HG03039 (cell line): ENCODE measurements at regions not wholly inside any gene's neighbourhood (a gene's known extent, or its start where the extent isn't known, plus 50 kb on each side); places are given as distances from the start of the nearest gene placed in this dataset.

Source experiments
- ATAC-seq: cut with Tn5 transposase; IDR thresholded peaks from one replicate; pipeline ENCODE4 v1.9.1; 2021; ENCODE audit warnings: mild to moderate bottlenecking, moderate library complexity; ENCODE audit not compliant: unreplicated experiment

DNA sequence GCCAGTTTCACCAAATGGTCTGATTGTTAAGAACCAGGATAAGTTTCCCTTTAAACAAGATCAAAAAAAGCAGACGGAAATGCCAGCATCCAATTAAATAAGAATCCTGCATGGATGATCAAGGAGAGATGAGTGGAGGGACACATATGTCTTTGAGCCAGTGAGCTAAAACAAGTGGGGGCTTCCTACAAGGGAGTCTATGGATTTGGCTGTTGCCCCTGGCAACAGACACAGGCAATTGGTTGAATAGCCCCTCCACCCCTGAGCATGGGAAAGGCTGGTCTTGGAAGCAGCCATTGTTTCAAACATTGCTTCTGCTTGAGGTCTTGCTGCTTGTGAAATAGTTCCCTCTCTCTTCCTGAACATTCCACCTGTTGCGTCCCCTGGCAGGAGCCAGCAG is 374.7 kb upstream of the ERCC4 start:
- no peak for ATAC-seq

DNA sequence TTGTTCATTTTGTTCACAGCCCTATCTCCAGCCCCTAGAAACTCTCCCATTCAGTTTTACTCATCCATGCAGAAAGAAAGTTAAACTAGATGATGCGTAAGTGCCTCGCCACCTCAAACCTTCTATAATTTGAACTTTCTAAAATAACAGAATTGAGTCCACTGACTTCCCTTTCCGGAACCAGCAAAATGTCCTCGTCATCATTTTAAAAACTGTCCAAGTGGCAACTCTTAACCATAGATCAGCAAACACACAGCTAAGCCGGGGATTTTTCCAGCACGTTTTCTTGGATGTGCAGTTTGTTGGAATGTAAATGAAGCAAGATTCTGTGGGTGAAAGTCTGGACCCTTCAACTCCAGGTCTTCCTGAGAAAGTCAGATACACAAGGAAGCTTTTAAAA is 369.7 kb upstream of the ERCC4 start:
- ATAC-seq = no peak

DNA sequence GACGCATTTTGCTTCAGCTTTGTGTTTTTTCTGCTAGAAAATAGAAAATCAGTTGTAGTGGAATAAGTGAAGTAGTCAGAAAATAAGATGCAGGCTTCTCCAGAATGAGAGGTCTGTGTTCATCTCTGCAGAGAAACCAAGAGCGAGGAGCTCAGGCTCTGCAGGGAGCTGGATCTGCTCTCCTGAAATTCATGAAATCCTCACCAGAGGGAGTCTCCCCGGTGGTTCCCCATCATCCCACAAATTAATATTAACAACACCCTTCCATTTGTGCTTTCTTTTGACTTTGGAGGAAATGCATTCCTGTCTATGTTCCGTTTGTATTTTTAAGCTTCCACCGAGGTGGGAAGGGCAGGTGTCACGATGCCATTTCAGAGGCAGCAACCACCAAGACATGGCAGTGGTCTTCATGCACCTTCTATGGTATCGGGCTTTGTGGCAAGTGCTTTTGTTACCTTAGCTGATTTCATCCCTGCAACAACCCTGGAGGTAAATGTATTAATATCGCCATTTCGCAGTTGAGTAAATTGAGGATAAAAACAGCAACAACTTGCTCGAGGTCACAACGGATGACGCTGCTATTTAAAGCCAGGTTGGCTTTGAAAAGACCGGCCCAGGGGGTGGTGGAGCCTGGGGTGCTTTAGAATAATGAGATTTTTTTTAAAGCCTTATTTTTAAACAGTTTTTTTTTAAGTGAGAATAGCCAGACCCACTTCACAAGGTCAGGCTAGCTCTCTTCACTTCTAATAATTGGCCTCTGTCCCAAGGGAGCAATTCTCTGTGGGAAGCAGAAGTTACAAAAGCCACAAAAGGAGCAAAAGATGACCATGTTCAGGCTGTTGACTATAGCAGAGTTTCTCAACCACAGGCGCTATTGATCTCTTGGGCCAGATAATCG is 367.6 kb upstream of the ERCC4 start:
- ATAC-seq = no peak

DNA sequence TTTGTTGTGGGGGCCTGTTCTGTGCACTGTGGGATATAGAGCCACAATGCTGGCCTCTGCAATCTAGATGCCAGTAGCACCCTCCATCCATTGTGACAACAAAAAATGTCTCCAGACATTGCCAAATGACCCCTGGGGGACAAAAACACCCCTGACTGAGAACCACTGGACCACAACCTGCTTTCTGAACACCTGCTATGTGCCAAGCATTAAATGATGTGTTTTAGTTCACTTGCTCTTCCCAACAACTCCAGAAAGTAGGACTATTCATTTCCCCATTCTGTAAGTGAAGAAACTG is 367.0 kb upstream of the ERCC4 start:
- ATAC-seq = no peak

DNA sequence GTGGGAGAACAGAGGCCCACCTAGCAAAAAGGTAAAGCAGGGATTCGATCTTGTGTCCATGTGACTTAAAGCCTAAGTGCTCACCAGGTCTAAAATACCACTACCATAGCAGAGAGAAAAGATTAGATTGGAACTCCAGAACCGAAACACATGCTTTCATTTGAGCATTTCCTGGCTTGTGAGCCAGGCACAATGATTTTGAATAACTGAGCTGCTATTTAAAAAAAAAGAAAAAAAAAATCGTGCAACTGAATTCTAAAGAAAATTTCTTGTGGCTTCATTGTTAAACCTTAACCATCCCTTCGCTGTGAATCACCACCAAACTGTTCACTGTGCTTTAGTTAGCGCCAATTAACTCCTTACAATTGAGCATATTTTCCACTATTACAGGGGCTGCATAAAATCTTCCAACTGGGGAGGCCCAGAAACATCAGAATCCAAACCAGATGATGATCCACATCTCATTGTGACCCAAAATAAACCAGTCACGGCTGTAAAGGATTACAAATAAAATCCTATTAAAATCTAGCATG is 366.4 kb upstream of the ERCC4 start:
- no peak for ATAC-seq

DNA sequence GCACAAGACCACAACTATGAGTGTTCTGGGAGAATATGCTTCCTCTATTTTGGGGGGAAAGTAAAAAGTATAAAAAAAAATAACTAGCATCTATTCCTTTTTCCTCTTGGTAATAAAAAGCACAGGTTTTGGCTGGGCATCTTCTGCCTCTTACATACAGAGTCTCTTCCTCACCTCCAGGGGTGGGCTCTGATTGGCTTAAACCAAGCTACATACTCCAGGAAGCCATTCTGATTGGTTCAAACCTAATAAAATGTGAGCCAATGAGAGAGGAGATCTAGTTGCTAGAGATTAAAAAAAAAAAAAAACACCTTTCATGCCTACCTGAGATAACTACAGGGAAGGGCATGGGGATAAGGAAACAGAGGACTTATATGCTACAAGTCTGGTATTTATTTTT is 365.9 kb upstream of the ERCC4 start:
- ATAC-seq = no peak

DNA sequence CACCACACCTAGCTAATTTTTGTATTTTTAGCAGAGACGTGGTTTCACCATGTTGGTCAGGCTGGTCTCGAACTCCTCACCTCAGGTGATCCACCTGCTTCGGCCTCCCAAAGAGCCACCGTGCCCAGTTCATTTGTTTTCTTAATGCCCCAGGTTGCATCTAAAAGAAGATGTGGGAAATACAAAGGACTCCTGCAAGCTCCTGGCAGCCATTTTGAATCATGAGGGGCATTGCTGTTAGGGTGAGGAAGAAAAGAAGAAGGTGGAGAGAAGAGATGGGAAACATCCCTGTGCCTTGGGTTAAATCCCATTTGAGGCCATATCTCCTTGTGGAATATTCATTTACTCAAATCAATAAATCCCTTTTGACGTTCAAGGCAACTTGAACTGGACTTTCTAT is 365.3 kb upstream of the ERCC4 start:
- ATAC-seq = no peak

DNA sequence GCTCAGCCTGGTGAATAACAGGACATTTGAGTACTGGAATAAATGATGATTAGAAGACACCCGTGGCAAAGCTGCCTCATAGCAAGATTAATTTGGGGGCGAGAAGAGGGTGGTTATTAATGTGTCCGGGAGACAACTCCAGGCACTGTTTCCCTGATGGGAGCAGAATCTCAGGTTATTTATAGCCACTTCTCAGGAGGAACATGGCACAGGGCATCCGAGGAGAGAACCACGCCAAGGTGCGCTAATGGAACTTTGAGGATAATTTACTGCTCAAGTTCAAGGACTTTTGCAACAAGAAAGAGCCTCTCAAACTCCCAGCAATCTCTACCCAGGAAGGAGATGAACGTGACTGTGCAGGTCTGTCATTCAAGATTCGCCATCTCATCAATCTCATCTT is 362.5 kb upstream of the ERCC4 start:
- no peak for ATAC-seq

DNA sequence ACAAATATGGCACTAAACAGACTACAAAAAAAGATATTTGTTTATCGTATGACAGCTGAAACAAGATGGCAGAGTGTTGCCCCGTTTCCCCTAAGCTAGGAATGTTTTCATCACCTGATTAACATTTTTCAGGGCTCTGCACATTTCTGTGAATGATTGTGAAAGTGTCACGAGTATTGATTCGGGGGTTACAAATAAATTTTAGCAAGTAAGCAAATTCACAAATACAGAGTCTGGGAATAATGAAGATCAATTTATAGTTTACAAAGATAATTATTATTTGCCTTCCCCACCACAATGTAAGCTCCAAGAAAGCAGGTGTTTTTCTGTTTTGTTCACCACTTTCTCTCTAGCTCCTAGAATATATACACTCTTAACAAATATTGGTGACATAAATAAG is 361.2 kb upstream of the ERCC4 start:
- ATAC-seq = no peak

DNA sequence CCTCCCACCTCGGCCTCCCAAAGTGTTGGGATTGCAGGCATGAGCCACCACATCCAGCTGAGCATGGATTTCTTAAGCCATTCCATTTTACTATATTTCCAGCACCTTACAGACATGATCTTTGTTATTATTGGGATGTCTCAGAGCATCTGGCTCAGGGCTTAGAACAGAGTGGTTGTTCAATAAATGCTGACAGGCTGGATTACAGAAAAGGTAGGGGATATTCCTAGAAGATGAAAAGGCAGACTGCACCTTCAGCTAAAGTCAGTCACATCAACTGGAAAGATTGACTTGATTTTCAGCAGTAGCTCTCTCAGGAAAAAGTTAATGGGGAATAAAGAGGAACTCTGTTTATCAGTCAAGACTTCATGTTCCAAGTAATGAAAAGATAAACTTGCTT is 360.3 kb upstream of the ERCC4 start:
- no peak for ATAC-seq

DNA sequence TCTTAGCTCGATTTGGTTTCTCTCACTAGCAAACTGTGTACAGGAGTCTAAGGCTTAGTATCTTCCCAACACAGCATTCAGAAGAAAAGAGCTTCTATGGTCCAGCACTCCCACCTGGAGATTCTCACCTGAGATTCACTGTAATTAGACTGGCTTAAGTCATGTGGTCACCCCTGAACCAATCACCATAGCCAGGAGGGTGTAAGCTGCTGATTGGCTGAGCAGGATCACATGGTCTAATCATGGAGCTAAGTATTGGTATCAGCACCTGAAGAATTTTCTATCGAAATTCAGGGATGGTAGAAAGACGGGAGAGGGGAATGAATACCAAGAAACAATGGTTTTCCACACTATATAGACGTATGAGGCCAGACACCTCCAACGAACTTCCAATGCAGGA is 359.8 kb upstream of the ERCC4 start:
- no peak for ATAC-seq

DNA sequence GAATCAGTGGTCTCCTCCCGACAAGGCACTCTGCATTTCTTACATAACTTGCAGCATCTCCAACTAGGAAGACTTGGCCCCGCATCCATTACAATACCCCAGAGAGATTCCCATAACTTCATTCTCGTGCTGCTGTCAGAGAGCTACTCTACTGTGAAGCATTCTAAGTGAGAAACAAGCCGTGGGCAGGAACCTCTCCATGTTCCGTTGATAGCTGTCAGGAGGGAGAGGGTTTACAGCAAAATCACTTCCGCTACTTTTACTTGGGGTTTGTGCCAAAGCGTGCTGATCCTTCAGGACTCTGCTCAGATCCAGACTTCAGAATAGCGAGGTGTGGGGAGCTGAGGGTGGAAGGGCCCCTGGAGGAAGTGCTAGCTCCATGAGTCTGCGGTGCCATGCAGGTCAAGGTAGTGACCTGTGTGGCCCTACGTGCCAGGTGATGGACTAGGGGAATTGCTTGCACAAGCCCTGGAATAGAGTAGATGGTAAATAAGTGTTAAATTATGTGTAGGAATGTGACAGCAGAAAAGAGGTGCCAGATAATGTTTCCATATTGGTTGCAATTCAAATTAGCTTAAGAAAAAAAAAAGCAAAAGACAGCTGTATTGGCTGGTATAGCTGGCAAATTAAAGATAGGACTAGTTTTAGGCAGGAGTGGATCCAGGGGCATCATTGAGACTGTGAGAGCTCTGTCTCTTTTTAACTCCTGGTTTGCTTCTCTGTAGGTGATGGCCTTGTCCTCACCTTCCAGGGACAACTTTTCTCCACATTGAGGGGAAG is 358.5 kb upstream of the ERCC4 start:
- no peak for ATAC-seq

DNA sequence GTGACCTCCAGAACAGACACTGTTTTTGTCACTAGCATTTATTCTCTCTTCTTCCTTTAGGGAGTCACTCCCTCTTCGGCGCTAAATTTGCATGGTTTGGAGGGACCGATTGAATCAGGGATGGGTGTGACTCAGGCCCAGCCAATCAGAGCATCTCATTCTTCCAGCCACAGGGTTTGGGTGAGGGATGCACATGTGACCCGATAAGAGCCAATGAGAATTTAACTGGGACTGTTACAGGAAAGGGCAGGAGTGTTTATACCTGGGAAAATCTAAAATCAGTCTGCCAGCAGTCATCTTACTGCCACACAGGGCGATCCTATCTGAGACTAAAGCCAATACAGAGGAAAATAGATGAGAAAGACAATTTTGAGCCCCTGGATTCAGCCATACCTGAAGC is 351.2 kb upstream of the ERCC4 start:
- ATAC-seq = no peak

DNA sequence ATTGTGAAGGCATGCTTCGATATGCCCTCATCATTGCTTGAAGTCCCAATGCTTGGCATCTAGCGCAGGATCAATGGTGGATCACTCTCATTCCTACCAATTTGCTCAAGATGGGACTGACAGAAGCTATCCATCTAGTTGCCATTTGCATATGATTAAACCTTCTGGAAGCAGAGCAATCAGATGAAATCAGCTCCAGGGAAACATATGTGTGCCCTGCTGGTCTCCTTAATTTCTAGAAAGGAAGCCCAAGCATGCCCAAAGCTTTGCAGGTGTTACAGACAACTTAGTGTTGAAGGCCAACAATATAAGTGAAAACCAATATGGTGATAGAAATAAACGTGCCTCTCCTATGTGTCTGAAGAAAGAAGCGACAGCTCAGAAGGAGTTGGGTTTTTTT is 350.0 kb upstream of the ERCC4 start:
- ATAC-seq = no peak

DNA sequence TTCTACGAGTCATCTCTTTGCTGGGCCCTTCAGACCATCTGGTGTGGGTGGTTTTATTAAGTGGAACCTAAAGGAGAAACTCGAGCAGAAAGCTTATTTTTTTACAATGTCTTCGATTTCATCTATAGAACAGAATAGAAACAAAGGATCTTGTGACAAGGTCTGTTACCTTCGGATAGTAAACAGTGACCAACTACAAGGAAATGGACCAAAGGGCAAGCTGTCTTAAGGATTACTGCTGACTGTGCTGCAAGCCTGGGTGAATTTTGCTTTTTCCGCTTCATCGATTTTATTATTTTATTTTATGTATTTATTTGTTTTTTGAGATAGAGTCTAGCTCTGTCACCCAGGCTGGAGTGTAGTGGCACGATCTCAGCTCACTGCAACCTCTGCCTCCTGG is 348.9 kb upstream of the ERCC4 start:
- ATAC-seq = no peak

DNA sequence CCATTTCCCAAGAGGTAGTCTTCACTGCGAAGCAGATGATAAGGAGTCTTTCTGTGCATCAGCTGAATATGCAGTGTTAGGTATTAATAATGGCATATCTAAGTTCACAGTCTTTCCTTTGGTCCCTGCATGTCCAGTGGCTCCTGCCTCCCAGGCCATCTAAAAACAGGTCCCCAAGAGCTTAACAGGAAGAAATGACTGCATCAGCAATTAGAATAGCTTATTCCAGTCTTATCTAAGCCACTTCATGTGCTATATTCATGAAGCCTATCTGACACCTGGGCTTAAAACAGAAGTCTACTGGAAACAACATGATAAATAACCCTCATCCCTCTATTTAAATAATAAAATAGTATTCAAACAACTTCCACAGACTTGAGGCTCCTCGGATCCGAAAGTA is 346.1 kb upstream of the ERCC4 start:
- no peak for ATAC-seq

DNA sequence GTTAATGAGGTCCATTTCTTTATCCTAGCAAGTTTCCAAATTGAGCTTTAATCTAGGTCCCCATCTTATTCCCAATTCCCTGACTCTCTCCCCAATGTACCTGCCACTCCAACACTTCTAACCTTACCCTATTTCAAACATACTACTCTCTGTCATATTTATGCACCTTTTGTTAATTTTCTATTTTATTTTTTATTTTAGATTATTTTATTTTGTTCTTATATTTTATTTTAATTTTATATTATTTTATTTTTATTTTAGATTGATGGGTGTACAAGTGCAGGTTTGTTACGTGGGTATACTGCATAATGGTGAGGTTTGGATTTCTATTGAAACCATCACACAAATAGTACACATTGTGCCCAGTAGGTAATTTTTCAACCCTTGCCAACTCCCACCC is 333.9 kb upstream of the ERCC4 start:
- no peak for ATAC-seq

DNA sequence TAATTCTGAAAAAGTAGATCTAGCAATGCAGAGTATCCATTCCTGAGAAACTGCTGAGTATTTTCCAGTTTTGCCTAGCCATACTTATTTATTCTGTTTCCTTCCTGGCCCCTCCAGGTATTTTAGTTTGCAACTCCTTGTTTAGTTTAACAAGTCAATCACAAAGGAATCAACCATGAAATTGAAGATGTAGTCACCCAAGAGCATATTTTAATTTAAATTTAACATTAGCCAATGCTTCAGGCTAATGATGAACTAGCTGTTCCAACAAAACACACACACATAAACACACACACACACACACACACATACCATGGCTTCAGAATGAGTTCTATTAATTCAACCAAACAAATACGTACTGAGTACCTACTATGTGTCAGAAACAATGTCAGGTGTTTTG is 332.8 kb upstream of the ERCC4 start:
- no peak for ATAC-seq

DNA sequence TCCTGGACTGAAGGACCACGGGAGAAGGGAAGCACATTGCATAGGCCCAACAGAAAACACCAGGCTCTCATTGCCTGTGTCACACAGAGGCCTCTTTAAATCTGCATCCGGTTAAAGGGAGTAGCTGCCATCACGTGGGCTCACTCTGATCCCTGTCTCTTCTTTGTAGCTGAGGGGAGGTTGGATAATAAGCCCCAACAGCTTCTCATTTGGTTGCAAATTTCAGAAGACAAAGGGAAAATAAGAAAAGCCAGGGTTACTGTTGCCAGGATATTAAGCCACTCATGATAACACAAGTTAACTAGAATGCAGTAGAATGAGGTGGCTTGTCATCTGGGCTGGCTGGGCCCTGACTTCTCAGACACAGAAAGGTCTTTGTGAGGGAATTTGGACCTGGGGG is 325.1 kb upstream of the ERCC4 start:
- ATAC-seq = no peak

DNA sequence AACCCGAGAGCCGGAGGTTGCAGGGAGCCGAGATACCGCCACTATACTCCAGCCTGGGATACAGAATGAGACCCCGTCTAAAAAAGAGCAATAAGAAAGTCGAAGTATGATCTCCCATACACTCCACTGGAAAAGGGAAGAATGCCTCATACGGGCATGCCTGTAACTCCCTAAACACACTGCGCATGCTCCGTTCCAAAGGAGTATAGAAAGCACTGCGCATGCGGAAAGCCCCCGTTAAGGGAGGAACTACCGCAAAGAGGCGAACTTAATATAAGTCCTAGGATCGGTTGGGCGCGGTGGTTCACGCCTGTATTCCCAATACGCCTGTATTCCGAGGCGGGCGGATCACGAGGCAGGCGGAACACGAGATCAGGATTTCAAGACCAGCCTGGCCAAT is 313.1 kb upstream of the ERCC4 start:
- no peak for ATAC-seq

DNA sequence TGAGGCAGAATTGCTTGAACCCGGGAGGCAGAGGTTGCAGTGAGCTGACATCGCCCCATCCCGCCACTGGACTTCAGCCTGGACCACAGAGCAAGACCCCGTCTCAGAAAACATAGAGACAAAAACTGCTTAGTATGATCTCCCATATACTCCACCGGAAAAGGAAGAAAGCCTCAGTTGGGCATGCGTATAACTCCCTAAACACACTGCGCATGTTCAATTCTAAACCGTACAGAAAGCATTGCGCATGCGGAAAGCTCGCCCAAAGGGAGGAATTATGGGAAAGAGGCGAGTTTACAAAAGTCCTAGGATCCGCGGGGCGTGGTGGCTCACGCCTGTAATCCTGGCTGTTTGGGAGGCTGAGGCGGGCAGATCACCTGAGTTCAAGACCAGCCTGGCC is 312.7 kb upstream of the ERCC4 start:
- no peak for ATAC-seq

DNA sequence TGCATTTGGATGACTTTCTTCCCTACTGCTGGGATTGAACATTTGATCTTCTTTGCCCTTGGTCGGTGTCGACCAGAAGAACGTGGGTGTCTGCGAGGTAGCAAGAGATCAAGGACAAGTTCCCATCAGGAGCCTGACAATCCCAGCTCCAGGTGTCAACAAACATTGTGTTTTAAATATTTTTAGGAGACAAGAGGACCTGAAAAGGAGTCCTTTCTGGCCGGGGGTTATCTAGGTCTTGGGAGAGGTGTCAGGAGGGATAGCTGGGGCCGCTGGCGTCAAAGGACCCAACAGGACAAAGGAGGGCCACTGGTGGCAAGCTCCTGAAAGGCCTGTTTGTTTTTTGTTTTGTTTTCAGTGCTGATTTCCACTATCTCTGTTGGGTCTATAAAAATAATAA is 308.4 kb upstream of the ERCC4 start:
- no peak for ATAC-seq
